PC-9 (cell line): ENCODE measurements at regions not wholly inside any gene's neighbourhood (a gene's known extent, or its start where the extent isn't known, plus 50 kb on each side); places are given as distances from the start of the nearest gene placed in this dataset.

Experiments used
- BruUV-seq: library from RNA; stranded (reverse); fragments of 400-500 nt; replicated peaks from 2 replicates; lab custom pipeline; 2021; lab: Mats Ljungman, UMichigan
- CTCF ChIA-PET: fragments of 300-600 bp; sonication (Branson Sonifier 250); formaldehyde crosslinking; loops from one replicate; lab custom pipeline; 2022; ENCODE audit warnings: antibody characterized with exemption; lab: Charles Lee
- POLR2A ChIA-PET: fragments of 300-600 bp; sonication (Branson Sonifier 250); formaldehyde crosslinking; loops from one replicate; lab custom pipeline; 2022; ENCODE audit warnings: antibody characterized with exemption; ENCODE audit not compliant: unreplicated experiment; lab: Charles Lee
- DNase-seq, 2 experiments: peaks; one replicate each; pipeline versions ENCODE4 v3.0.0 to v3.0.0-alpha.2; 2015 to 2022; ENCODE audit warnings: mixed read lengths in 1 of 2
- H2AFZ ChIP-seq: fragments of 200-600 bp; sonication (generic); 2 replicates; pipeline ENCODE4 v1.8.1; 2017; ENCODE audit warnings: antibody characterized with exemption
- H3F3A ChIP-seq: fragments of 200-600 bp; sonication (generic); 2 replicates; pipeline ENCODE4 v1.8.1; 2017; ENCODE audit warnings: antibody characterized with exemption, mild to moderate bottlenecking, low read depth; ENCODE audit not compliant: insufficient read depth
- H3K27ac ChIP-seq: fragments of 200-600 bp; sonication (generic); 2 replicates; pipeline ENCODE4 v1.6.1; 2016; ENCODE audit warnings: mixed run types
- H3K27me3 ChIP-seq: fragments of 200-600 bp; sonication (generic); 2 replicates; pipeline ENCODE4 v1.6.1; 2016; ENCODE audit warnings: low read depth, mixed run types; ENCODE audit not compliant: insufficient read depth
- H3K36me3 ChIP-seq: fragments of 200-600 bp; sonication (generic); 2 replicates; pipeline ENCODE4 v1.6.1; 2016; ENCODE audit warnings: low read depth, mixed run types
- H3K4me1 ChIP-seq: fragments of 200-600 bp; sonication (generic); replicated peaks from 2 replicates; pipeline ENCODE4 v1.6.1; 2016; ENCODE audit warnings: mixed run types; ENCODE audit not compliant: insufficient read depth
- H3K4me2 ChIP-seq: fragments of 200-600 bp; sonication (generic); 2 replicates; pipeline ENCODE4 v1.6.1; 2017; ENCODE audit warnings: mixed run types
- H3K4me3 ChIP-seq: fragments of 200-600 bp; sonication (generic); 2 replicates; pipeline ENCODE4 v1.6.1; 2016; ENCODE audit warnings: mixed run types
- H3K79me2 ChIP-seq: fragments of 200-600 bp; sonication (generic); 2 replicates; pipeline ENCODE4 v1.6.1; 2017; ENCODE audit warnings: low read depth, mixed run types
- H3K9me2 ChIP-seq: fragments of 200-600 bp; sonication (generic); 2 replicates; pipeline ENCODE4 v1.8.1; 2017; ENCODE audit warnings: mild to moderate bottlenecking; ENCODE audit not compliant: insufficient read depth
- H3K9me3 ChIP-seq: fragments of 200-600 bp; sonication (generic); 2 replicates; pipeline ENCODE4 v1.8.1; 2016; ENCODE audit warnings: low read depth; ENCODE audit not compliant: insufficient read depth
- H4K20me1 ChIP-seq: fragments of 200-600 bp; sonication (generic); 2 replicates; pipeline ENCODE4 v1.8.1; 2017; ENCODE audit not compliant: insufficient read depth
- EZH2 ChIP-seq: fragments of 200-600 bp; sonication (generic); IDR thresholded peaks from 2 replicates; pipeline ENCODE4 v1.8.0; 2017; ENCODE audit warnings: antibody characterized with exemption, low read depth
- intact Hi-C: fragments of 100-400 bp; cut with micrococcal nuclease; formaldehyde crosslinking; loops from one replicate; pipeline ENCODE4 v1.10.0; 2022; ENCODE audit not compliant: unreplicated experiment
- TF ChIP-seq, protein P1 (sequence below): fragments of 200-600 bp; sonication (generic); conservative IDR thresholded peaks from 2 replicates; pipeline ENCODE4 v1.6.1; 2017; ENCODE audit warnings: mixed run types, antibody characterized with exemption, mild to moderate bottlenecking, moderate library complexity

- Histone ChIP-seq H3K36me3 (no peaks in the 10 kb centered on the region), H3F3A (no peaks in the 10 kb centered on the region), H3K27ac (no peak overlapping the region), H3K4me1 (no peaks in the 10 kb centered on the region), H3K9me3 (no peaks in the 10 kb centered on the region), H3K4me2 (no peak overlapping the region), H4K20me1 (no peaks in the 10 kb centered on the region), H3K79me2 (no peaks in the 10 kb centered on the region), H2AFZ (no peak overlapping the region), H3K9me2 (no peaks in the 10 kb centered on the region), H3K4me3 (no peak overlapping the region), H3K27me3 (peaks cover 59% of the 10 kb centered on the region)
- intact Hi-C loops, result no loop called here
- no peak for DNase-seq
- ChIA-PET CTCF (no interaction called here), POLR2A (no interaction called here)
- TF ChIP-seq EZH2, result no peak
- TF ChIP-seq, protein P1, sequence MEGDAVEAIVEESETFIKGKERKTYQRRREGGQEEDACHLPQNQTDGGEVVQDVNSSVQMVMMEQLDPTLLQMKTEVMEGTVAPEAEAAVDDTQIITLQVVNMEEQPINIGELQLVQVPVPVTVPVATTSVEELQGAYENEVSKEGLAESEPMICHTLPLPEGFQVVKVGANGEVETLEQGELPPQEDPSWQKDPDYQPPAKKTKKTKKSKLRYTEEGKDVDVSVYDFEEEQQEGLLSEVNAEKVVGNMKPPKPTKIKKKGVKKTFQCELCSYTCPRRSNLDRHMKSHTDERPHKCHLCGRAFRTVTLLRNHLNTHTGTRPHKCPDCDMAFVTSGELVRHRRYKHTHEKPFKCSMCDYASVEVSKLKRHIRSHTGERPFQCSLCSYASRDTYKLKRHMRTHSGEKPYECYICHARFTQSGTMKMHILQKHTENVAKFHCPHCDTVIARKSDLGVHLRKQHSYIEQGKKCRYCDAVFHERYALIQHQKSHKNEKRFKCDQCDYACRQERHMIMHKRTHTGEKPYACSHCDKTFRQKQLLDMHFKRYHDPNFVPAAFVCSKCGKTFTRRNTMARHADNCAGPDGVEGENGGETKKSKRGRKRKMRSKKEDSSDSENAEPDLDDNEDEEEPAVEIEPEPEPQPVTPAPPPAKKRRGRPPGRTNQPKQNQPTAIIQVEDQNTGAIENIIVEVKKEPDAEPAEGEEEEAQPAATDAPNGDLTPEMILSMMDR, result no peak
- BruUV-seq, result no TSS peak
Observed at GRCh38 chr2:60628026-60628425, 74.6 kb upstream of the BCL11A start.

- ChIA-PET CTCF (no interaction called here), POLR2A (no interaction called here)
- Histone ChIP-seq H3K9me3 (no peaks in the 10 kb centered on the region), H3F3A (no peaks in the 10 kb centered on the region), H3K4me1 (no peaks in the 10 kb centered on the region), H3K79me2 (no peaks in the 10 kb centered on the region), H3K9me2 (no peaks in the 10 kb centered on the region), H3K4me3 (no peak overlapping the region), H3K27ac (no peak overlapping the region), H2AFZ (no peak overlapping the region), H4K20me1 (no peaks in the 10 kb centered on the region), H3K36me3 (no peaks in the 10 kb centered on the region), H3K4me2 (no peak overlapping the region), H3K27me3 (peaks cover 60% of the 10 kb centered on the region)
- BruUV-seq, result no TSS peak
- TF ChIP-seq, protein P1, result no peak
- no peak for TF ChIP-seq EZH2
- no peak for DNase-seq
- intact Hi-C loops, result no loop called here
Observed at GRCh38 chr2:60628615-60629304, 75.3 kb upstream of the BCL11A start.

DNA sequence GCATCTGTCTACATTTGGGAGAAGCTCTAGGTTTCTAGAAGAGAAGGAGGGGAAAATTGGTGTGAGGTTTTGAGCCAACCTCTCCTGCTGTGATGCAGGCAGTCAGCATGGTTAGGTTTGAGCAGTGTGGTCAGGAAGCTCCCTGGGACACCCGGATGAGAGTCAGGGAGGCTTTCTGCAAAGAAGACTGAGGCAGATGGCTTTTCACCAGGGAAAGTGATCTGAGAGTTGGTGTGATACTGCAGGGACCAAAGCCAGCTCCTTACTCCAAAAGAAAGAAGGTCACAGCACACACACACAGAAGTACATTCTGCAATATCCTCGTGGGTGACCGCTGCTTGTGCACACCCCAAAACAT, 75.8 kb upstream of the BCL11A start:
- Histone ChIP-seq H3K4me2 (no peak overlapping the region), H3K36me3 (no peaks in the 10 kb centered on the region), H3K4me1 (no peaks in the 10 kb centered on the region), H3F3A (no peaks in the 10 kb centered on the region), H3K27ac (no peak overlapping the region), H3K9me3 (no peaks in the 10 kb centered on the region), H3K4me3 (no peak overlapping the region), H3K27me3 (peaks cover 66% of the 10 kb centered on the region), H2AFZ (no peak overlapping the region), H4K20me1 (no peaks in the 10 kb centered on the region), H3K9me2 (no peaks in the 10 kb centered on the region), H3K79me2 (no peaks in the 10 kb centered on the region)
- TF ChIP-seq, protein P1, result no peak
- TF ChIP-seq EZH2, result no peak
- no TSS peak for BruUV-seq
- DNase-seq, result no peak
- POLR2A ChIA-PET, result no interaction called here
- intact Hi-C loops, result no loop called here
- CTCF ChIA-PET, result no interaction called here
